ENCODE measurements at regions not wholly inside any gene's neighbourhood (a gene's known extent, or its start where the extent isn't known, plus 50 kb on each side); places are given as distances from the start of the nearest gene placed in this dataset.

GRCh38 chr15:59953392-59953883 is 50.7 kb upstream of the FOXB1 start:
- no peak for DNase-seq (ENCODE audit: low read depth, low spot score)
- CTCF ChIA-PET, result no interaction called here
- POLR2A ChIA-PET, result no interaction called here
- ATAC-seq, result no peak
- TF ChIP-seq POLR2AphosphoS5 (IDR thresholded peaks at IDR 0.05; ENCODE audit: low read depth, low read length) (no peak), REST (IDR thresholded peaks at IDR 0.05; ENCODE audit: insufficient read depth in 1 of 2, low read depth in 2 of 2, low read length in 1 of 2) (no peak), SIN3A (IDR thresholded peaks at IDR 0.05; ENCODE audit: borderline replicate concordance, insufficient read depth, low read depth, low read length) (no peak), TCF7L2 (IDR thresholded peaks at IDR 0.05; ENCODE audit: low read depth, low read length) (no peak), CTCF (IDR thresholded peaks at IDR 0.05) (no peak)
- Histone ChIP-seq H3K27ac (ENCODE audit: low read length) (no peak overlapping the region), H3K36me3 (ENCODE audit: control insufficient read depth, insufficient read depth, low read length) (no peaks in the 10 kb centered on the region), H3K4me1 (ENCODE audit: control insufficient read depth, insufficient read depth, low read length) (peaks cover 7% of the 10 kb centered on the region), H3K4me3 (ENCODE audit: low read depth in 2 of 2, low read length in 2 of 2) (no peak overlapping the region), H3K9me3 (ENCODE audit: control insufficient read depth, insufficient read depth, low read depth, low read length) (no peaks in the 10 kb centered on the region), H3K27me3 (ENCODE audit: control insufficient read depth, insufficient read depth, low read length) (no peaks in the 10 kb centered on the region)
- BruUV-seq (replicated peaks), result no TSS peak
- intact Hi-C loops (cut with micrococcal nuclease; ENCODE audit: unreplicated experiment), result no loop called here
- in situ Hi-C loops (cut with HindIII; ENCODE audit: low pct_unique_long_range_greater_than_20kb, low sequenced_read_pairs), result no loop called here

- Histone ChIP-seq H3K4me3 (ENCODE audit: low read depth in 2 of 2, low read length in 2 of 2) (no peak overlapping the region), H3K36me3 (ENCODE audit: control insufficient read depth, insufficient read depth, low read length) (no peaks in the 10 kb centered on the region), H3K27me3 (ENCODE audit: control insufficient read depth, insufficient read depth, low read length) (no peaks in the 10 kb centered on the region), H3K4me1 (ENCODE audit: control insufficient read depth, insufficient read depth, low read length) (peaks cover 7% of the 10 kb centered on the region), H3K27ac (ENCODE audit: low read length) (no peak overlapping the region), H3K9me3 (ENCODE audit: control insufficient read depth, insufficient read depth, low read depth, low read length) (no peaks in the 10 kb centered on the region)
- ChIA-PET POLR2A (no interaction called here), CTCF (no interaction called here)
- intact Hi-C loops (cut with micrococcal nuclease; ENCODE audit: unreplicated experiment) (no loop called here), in situ Hi-C loops (cut with HindIII; ENCODE audit: low pct_unique_long_range_greater_than_20kb, low sequenced_read_pairs) (no loop called here)
- ATAC-seq (no peak), DNase-seq (ENCODE audit: low read depth, low spot score) (no peak)
- TF ChIP-seq POLR2AphosphoS5 (IDR thresholded peaks at IDR 0.05; ENCODE audit: low read depth, low read length) (no peak), SIN3A (IDR thresholded peaks at IDR 0.05; ENCODE audit: borderline replicate concordance, insufficient read depth, low read depth, low read length) (no peak), CTCF (IDR thresholded peaks at IDR 0.05) (no peak), REST (IDR thresholded peaks at IDR 0.05; ENCODE audit: insufficient read depth in 1 of 2, low read depth in 2 of 2, low read length in 1 of 2) (no peak), TCF7L2 (IDR thresholded peaks at IDR 0.05; ENCODE audit: low read depth, low read length) (no peak)
- BruUV-seq (replicated peaks), result no TSS peak
Measured at GRCh38 chr15:59952960-59953359, 51.2 kb upstream of the FOXB1 start.

All from Panc1 (cell line).